GM12878 (cell line): ENCODE measurements at regions not wholly inside any gene's neighbourhood (a gene's known extent, or its start where the extent isn't known, plus 50 kb on each side); places are given as distances from the start of the nearest gene placed in this dataset.
A peak's percentile ranks its signal among the peaks of the same experiment; 100 is the strongest.

Source experiments
- ATAC-seq: fragments of 200-7000 bp; cut with Tn5 transposase; 3 replicates; pipeline ENCODE4 v1.9.1; 2020; ENCODE audit warnings: mild to moderate bottlenecking, moderate library complexity
- BruUV-seq: library from RNA; stranded (reverse); fragments of 400-500 nt; replicated peaks from 2 replicates; lab custom pipeline; 2021; lab: Mats Ljungman, UMichigan
- CTCF ChIA-PET: fragments of 300-600 bp; sonication (Branson Sonifier 250); formaldehyde crosslinking; extraction: SDS; loops from one replicate; lab custom pipeline; 2021; ENCODE audit warnings: inconsistent platforms; lab: Yijun Ruan, JAX
- POLR2A ChIA-PET: fragments of 350-600 bp; formaldehyde crosslinking; extraction: SDS; loops from one replicate; lab custom pipeline; 2021; ENCODE audit warnings: inconsistent platforms; lab: Charles Lee
- RAD21 ChIA-PET: fragments of 300-600 bp; sonication (Branson Sonifier 250); formaldehyde crosslinking; loops from one replicate; lab custom pipeline; 2023; ENCODE audit warnings: antibody characterized with exemption; ENCODE audit not compliant: unreplicated experiment; lab: Charles Lee
- SMC1A ChIA-PET: fragments of 300-600 bp; sonication (Branson Sonifier 250); formaldehyde crosslinking; loops from one replicate; lab custom pipeline; 2023; ENCODE audit not compliant: unreplicated experiment, uncharacterized antibody; lab: Charles Lee
- DNase-seq: peaks from one replicate; pipeline ENCODE4 v3.0.0-alpha.2; 2011; ENCODE audit warnings: low read depth, low spot score
- FAIRE-seq: peaks from 3 replicates; lab custom pipeline; 2011; peaks lifted over from hg19 to GRCh38; lab: Jason Lieb, UNC
- H2AFZ ChIP-seq: 2 replicates; pipeline ENCODE4 v1.6.0; 2011; ENCODE audit warnings: low read depth, low read length, control low read depth; ENCODE audit not compliant: control insufficient read depth
- H3K27ac ChIP-seq: 2 replicates; pipeline ENCODE4 v1.5.1; 2011; ENCODE audit warnings: control low read depth; ENCODE audit not compliant: control insufficient read depth, insufficient read depth
- H3K27me3 ChIP-seq, 2 experiments: replicated peaks in 1 of 2; 2 replicates each; pipeline versions ENCODE4 v1.6.0 to v1.6.1; 2011; ENCODE audit warnings: low read length in 1 of 2; ENCODE audit not compliant: control insufficient read depth in 2 of 2, insufficient read depth in 2 of 2
- H3K36me3 ChIP-seq, 2 experiments: 2 replicates each; pipeline ENCODE4 v1.5.1; 2011; ENCODE audit warnings: low read length in 1 of 2; ENCODE audit not compliant: control insufficient read depth in 2 of 2, insufficient read depth in 2 of 2
- H3K4me1 ChIP-seq: 2 replicates; pipeline ENCODE4 v1.6.1; 2011; ENCODE audit warnings: mild to moderate bottlenecking, low read length, moderate library complexity, mixed read lengths; ENCODE audit not compliant: control insufficient read depth, insufficient read depth
- H3K4me2 ChIP-seq: 2 replicates; pipeline ENCODE4 v1.6.0; 2011; ENCODE audit warnings: control low read depth; ENCODE audit not compliant: control insufficient read depth, insufficient read depth
- H3K4me3 ChIP-seq: fragments of 200-600 bp; sonication (generic); 2 replicates; pipeline ENCODE4 v1.5.1; 2016
- H3K79me2 ChIP-seq: 2 replicates; pipeline ENCODE4 v1.6.0; 2011; ENCODE audit warnings: low read length; ENCODE audit not compliant: control insufficient read depth, insufficient read depth
- H3K9ac ChIP-seq: 2 replicates; pipeline ENCODE4 v1.8.0; 2011; ENCODE audit warnings: low read length, control low read depth, mixed read lengths; ENCODE audit not compliant: control insufficient read depth, insufficient read depth
- H3K9me3 ChIP-seq: replicated peaks from 3 replicates; pipeline ENCODE4 v1.5.1; 2011; ENCODE audit warnings: mild to moderate bottlenecking, low read length; ENCODE audit not compliant: control insufficient read depth, insufficient read depth
- H4K20me1 ChIP-seq: 2 replicates; pipeline ENCODE4 v1.6.0; 2011; ENCODE audit not compliant: control insufficient read depth, insufficient read depth
- BRCA1 ChIP-seq: IDR thresholded peaks from 2 replicates; pipeline ENCODE4 v1.6.1; 2011; ENCODE audit warnings: low read depth, low read length, improper control_type of control experiment
- EGR1 ChIP-seq, 2 experiments: IDR thresholded peaks; 1 replicate in 1 of 2; 2 replicates in 1 of 2; pipeline ENCODE4 v1.6.1; 2011 to 2012; ENCODE audit warnings: low read depth in 2 of 2, low read length in 2 of 2, borderline replicate concordance in 1 of 2, mild to moderate bottlenecking in 1 of 2, moderate library complexity in 1 of 2
- JUNB ChIP-seq: IDR thresholded peaks from 2 replicates; pipeline ENCODE4 v1.6.1; 2016; ENCODE audit warnings: antibody characterized with exemption, mild to moderate bottlenecking
- KAT2A ChIP-seq: conservative IDR thresholded peaks from 2 replicates; pipeline ENCODE4 v1.6.1; 2011; ENCODE audit warnings: low read depth, low read length; ENCODE audit not compliant: control insufficient read depth
- MEF2A ChIP-seq: IDR thresholded peaks from 2 replicates; pipeline ENCODE4 v1.6.1; 2011; ENCODE audit warnings: low read depth, mild to moderate bottlenecking, low read length, moderate library complexity; ENCODE audit not compliant: insufficient read depth
- POLR2AphosphoS2 ChIP-seq: IDR thresholded peaks from 2 replicates; pipeline ENCODE4 v1.6.1; 2011; ENCODE audit warnings: low read depth, mild to moderate bottlenecking, low read length, improper control_type of control experiment, moderate library complexity
- RUNX3 ChIP-seq: IDR thresholded peaks from 2 replicates; pipeline ENCODE4 v1.6.1; 2012; ENCODE audit warnings: low read length, inconsistent platforms
- STAT3 ChIP-seq: IDR thresholded peaks from 2 replicates; pipeline ENCODE4 v1.6.1; 2011; ENCODE audit warnings: low read depth, low read length, improper control_type of control experiment
- WGBS: methylation state at CpG from one replicate; pipeline ENCODE4 v1.1.6; 2016; ENCODE audit warnings: low lambda C conversion rate; ENCODE audit not compliant: insufficient replicate concordance, insufficient coverage; ENCODE audit errors: missing lambda C conversion rate; 5-methylcytosine and 5-hydroxymethylcytosine counted together
- in situ Hi-C: fragments of 300-500 bp; cut with MboI; formaldehyde crosslinking; loops from 9 replicates; pipeline ENCODE4 v1.14.3; 2018; ENCODE audit warnings: mixed read lengths
- intact Hi-C: fragments of 100-400 bp; cut with micrococcal nuclease; formaldehyde crosslinking; loops from one replicate; pipeline ENCODE4 v1.14.2; 2022; ENCODE audit not compliant: unreplicated experiment
- TF ChIP-seq, protein P1 (sequence below): fragments of 450-650 bp; IDR thresholded peaks from 2 replicates; pipeline ENCODE4 v1.6.1; 2017; ENCODE audit warnings: mild to moderate bottlenecking, moderate library complexity

DNA sequence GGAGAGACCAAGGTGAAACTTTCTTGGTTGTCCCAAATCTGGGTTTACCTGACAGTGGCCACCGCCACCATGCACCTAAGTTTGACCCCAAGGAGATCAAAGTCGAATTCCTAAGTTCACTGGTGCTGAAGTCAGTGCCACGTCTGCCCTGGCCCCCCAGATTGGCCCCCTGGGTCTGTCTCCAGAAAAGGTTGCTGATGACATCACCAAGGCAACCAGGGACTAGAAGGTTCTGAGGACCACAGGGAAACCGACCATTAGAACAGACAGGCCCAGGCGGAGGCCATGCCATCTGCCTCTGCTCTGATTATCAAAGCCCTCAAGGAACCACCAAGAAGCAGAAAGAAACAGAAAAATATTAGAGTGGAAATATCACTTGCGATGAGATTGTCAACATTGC, 91.2 kb downstream of the DLL1 start:
- H3K4me1 ChIP-seq = no peaks in the 10 kb centered on the region
- no peak overlapping the region for H3K4me3 ChIP-seq
- in situ Hi-C loops (no loop called here), intact Hi-C loops (no loop called here)
- FAIRE-seq = no peak
- no peak overlapping the region for H3K4me2 ChIP-seq
- ChIA-PET SMC1A (no interaction called here), CTCF (no interaction called here), POLR2A (no interaction called here), RAD21 (no interaction called here)
- no peak for ATAC-seq
- no peaks in the 10 kb centered on the region for H3K79me2 ChIP-seq
- H3K36me3 ChIP-seq = no peaks in the 10 kb centered on the region
- H3K27me3 ChIP-seq = no peaks in the 10 kb centered on the region
- no peaks in the 10 kb centered on the region for H4K20me1 ChIP-seq
- TF ChIP-seq KAT2A (no peak), STAT3 (no peak)
- no peak overlapping the region for H3K9ac ChIP-seq
- no peak overlapping the region for H2AFZ ChIP-seq
- WGBS = 30% methylated on average over 6 of the region's 6 CpGs
- BruUV-seq = no TSS peak
- no peak for DNase-seq
- no peak overlapping the region for H3K27ac ChIP-seq
- H3K9me3 ChIP-seq = no peaks in the 10 kb centered on the region; the same call in 2 of the 3 replicates

GRCh38 chr6:170198298-170198697, 92.6 kb downstream of the DLL1 start:
- RAD21 ChIA-PET = no interaction called here
- FAIRE-seq = no peak
- no peaks in the 10 kb centered on the region for H3K36me3 ChIP-seq

More at GRCh38 chr6:170198298-170198697, 92.6 kb downstream of the DLL1 start:
- intact Hi-C loops = no loop called here
- H3K9ac ChIP-seq = no peak overlapping the region
- BruUV-seq = no TSS peak
- CTCF ChIA-PET = no interaction called here
- SMC1A ChIA-PET = no interaction called here
- POLR2A ChIA-PET = no interaction called here
- no peak overlapping the region for H2AFZ ChIP-seq
- ATAC-seq (no peak), DNase-seq (no peak)
- H3K27me3 ChIP-seq = no peaks in the 10 kb centered on the region
- no peak for TF ChIP-seq BRCA1
- TF ChIP-seq RUNX3 = peak; percentile 68
- TF ChIP-seq JUNB = peak; percentile 10; the same call in 1 of the 2 replicates
- TF ChIP-seq, protein P1, sequence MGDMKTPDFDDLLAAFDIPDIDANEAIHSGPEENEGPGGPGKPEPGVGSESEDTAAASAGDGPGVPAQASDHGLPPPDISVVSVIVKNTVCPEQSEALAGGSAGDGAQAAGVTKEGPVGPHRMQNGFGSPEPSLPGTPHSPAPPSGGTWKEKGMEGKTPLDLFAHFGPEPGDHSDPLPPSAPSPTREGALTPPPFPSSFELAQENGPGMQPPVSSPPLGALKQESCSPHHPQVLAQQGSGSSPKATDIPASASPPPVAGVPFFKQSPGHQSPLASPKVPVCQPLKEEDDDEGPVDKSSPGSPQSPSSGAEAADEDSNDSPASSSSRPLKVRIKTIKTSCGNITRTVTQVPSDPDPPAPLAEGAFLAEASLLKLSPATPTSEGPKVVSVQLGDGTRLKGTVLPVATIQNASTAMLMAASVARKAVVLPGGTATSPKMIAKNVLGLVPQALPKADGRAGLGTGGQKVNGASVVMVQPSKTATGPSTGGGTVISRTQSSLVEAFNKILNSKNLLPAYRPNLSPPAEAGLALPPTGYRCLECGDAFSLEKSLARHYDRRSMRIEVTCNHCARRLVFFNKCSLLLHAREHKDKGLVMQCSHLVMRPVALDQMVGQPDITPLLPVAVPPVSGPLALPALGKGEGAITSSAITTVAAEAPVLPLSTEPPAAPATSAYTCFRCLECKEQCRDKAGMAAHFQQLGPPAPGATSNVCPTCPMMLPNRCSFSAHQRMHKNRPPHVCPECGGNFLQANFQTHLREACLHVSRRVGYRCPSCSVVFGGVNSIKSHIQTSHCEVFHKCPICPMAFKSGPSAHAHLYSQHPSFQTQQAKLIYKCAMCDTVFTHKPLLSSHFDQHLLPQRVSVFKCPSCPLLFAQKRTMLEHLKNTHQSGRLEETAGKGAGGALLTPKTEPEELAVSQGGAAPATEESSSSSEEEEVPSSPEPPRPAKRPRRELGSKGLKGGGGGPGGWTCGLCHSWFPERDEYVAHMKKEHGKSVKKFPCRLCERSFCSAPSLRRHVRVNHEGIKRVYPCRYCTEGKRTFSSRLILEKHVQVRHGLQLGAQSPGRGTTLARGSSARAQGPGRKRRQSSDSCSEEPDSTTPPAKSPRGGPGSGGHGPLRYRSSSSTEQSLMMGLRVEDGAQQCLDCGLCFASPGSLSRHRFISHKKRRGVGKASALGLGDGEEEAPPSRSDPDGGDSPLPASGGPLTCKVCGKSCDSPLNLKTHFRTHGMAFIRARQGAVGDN = no peak
- TF ChIP-seq POLR2AphosphoS2 = no peak
- no peak for TF ChIP-seq EGR1 (IDR thresholded peaks at IDR 0.05; ENCODE audit: borderline replicate concordance in 1 of 2, low read depth in 2 of 2, low read length in 2 of 2)
- 0 out of 2 replicates have a peak, but pooled peaks have one; percentile 30 for TF ChIP-seq MEF2A
- H3K4me1 ChIP-seq = no peaks in the 10 kb centered on the region
- 0% methylated on average over 2 of the region's 2 CpGs for WGBS
- H3K27ac ChIP-seq = no peak overlapping the region
- H3K9me3 ChIP-seq = no peaks in the 10 kb centered on the region; the same call in 2 of the 3 replicates
- no peaks in the 10 kb centered on the region for H4K20me1 ChIP-seq
- H3K4me3 ChIP-seq = no peak overlapping the region
- no peak overlapping the region for H3K4me2 ChIP-seq
- no peaks in the 10 kb centered on the region for H3K79me2 ChIP-seq
- in situ Hi-C loops = no loop called here
